ENCODE measurements at regions not wholly inside any gene's neighbourhood (a gene's known extent, or its start where the extent isn't known, plus 50 kb on each side); places are given as distances from the start of the nearest gene placed in this dataset.
"Not testable (repeated sequence)": the region's sequence is repeated elsewhere in the genome, so short reads cannot be mapped to it uniquely, and the experiment has no call there.

DNA sequence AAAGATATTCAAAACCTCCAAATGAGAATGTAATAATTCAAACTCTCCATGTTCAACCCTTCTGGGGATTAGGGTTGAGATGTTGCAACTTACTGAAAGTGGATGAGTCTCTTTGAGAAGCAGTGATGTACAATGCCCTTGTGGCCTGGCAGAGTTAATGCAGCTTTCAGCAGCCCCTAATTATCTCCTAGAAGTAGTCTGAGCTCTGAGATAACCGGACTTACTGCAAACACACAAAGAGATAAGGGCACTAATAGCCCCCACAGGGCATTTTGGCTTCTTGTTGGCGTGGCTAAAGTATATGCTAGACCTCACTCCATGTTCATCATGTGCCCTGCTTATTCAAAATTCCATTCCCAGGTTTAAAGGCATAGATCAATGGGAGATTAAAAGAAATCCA lies 404.7 kb downstream of the NEBL start:
- DNase-seq, result no peak

GRCh38 chr10:20489961-20490360 lies 407.1 kb downstream of the NEBL start:
- no peak for DNase-seq

DNA sequence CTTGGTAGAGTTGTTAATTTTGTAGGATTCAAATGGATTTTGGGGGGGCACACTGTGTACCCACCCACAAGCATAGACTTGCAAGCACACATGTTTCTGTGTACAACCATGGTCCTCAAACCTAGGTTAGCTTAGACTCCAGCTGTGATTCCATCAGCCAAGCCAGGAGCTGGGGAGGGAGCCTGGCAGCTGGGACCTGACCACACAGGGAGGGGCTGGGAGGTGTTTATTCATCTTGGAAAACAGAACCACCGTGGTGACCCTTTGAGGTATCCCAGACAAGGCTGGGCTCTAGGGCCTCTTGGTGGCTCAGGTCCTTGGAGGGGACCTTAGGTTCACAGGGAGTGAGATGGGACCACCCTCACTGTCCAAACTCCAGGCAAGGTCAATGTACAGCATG lies 410.3 kb downstream of the NEBL start:
- DNase-seq, result no peak

GRCh38 chr10:20485554-20485953 lies 411.6 kb downstream of the NEBL start:
- DNase-seq, result no peak

- no peak for DNase-seq
These were observed 416.1 kb downstream of the NEBL start for GRCh38 chr10:20481054-20481453.

DNA sequence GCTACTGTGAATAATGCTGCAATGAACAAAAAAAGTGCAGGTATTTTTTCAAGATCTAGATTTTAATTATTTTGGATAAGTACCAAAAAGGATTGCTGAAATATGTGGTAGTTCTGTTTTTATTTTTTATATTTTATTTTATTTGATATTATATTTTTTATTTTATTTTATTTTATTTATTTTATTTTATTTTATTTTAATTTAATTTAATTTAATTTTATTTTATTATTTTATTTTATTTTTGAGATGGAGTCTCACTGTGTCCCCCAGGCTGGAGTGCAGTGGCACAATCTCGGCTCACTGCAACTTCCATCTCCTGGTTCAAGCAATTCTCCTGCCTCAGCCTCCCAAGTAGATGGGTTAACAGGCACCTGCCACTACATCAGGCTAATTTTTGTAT lies 416.5 kb downstream of the NEBL start:
- DNase-seq, result not testable (repeated sequence)

DNA sequence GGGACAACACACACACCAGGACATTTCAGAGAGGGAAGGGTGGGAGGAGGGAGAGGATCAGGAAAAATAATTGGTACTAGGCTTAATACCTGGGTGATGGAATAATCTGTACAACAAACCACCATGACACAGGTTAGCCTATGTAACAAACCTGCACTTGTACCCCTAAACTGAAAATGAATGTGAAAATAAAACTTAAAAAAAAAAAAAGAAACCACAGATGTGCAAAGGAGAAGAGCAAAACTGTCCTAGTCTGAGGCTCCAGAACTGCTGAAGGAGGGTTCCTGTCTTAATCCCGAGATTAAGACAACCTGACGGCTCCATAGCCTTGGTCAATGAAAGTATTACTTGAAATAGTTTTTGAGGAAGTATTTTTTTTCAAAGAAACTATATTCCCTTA lies 423.0 kb downstream of the NEBL start:
- DNase-seq, result no peak

GRCh38 chr10:20473023-20473760 lies 423.9 kb downstream of the NEBL start:
- peak; percentile 23 to 34 for DNase-seq

DNA sequence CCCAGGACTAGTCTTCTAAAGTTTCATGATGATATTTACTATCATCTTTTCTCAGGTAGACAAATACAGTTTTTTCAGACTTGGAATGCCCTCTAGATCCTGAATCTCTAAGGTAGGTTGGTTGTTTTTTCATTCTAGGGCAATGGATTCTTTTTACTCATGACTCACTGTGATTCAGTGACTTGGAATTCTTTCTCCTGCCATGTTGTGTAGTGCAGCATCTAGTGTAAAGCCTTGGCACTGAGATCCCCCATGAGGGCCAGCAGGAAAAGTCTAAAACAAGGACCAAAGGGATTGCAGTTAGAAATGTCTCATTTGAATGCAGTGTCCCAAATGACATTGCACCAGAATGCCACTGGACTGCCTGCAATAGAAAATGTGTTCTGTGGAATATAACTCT lies 430.4 kb downstream of the NEBL start:
- DNase-seq, result no peak

- no peak for DNase-seq
These were observed 439.5 kb downstream of the NEBL start for GRCh38 chr10:20457649-20458048.

DNA sequence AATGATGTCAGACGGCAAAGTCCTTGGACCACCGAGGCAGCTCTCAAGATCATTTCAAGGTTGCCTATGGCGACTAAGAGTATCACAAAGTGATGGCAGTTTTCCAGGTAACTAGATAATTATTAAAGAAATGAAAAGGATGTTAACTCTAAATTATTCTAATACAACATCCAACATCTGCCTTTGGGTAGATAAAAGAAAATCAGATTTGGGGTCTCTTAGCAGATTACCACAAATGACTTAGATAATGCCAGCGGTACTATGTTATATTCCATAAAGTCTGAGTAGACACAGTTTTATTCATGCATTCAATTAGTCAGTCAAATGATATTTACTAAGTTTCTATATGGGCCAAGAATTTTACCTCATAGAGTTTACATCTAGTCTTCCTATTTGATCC lies 441.3 kb downstream of the NEBL start:
- DNase-seq, result no peak

- no peak for DNase-seq
These were observed 442.8 kb downstream of the NEBL start for GRCh38 chr10:20454331-20454730.

- no peak for DNase-seq
These were observed 450.4 kb downstream of the NEBL start for GRCh38 chr10:20446561-20447193.

- no peak for DNase-seq
These were observed 454.0 kb downstream of the NEBL start for GRCh38 chr10:20443094-20443493.

DNA sequence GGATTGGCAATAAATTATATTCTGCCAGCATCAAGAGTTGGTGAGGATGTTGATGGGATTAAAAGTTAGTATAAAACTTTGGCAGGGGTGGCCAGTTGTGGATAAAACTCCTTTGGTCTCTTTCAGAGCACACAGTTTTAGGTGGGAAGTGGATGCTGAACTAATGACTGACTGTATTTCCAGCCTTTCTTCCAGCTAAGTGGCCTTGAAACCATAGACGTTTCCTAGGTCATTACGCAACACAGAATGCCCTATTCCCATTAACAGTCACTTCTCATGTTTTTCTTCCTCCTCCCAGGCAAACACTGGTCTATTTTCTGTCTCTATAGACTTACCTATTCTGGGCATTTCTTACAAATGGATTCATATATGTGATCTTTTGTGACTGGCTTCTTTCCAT lies 467.4 kb downstream of the NEBL start:
- DNase-seq, result no peak

DNA sequence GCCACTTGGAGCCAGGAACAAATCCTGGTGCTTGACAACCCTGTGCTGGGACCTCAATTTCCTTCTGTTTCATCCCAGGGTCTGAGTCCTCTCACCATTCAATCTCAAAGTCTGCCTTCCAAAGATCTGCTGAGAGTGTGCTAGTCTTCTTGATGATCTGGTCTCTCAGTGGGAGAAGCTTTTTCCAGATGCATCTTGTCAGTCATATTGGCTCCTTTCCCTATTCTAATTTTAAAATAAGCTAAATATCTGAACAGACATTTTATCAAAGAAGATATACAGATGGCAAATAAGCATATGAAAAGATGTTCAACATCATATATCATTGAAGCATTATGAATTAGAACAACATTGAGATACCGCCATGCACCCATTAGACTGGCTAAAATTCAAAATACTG lies 469.3 kb downstream of the NEBL start:
- peak in 1 of 2 donors; percentile 23 for DNase-seq

DNA sequence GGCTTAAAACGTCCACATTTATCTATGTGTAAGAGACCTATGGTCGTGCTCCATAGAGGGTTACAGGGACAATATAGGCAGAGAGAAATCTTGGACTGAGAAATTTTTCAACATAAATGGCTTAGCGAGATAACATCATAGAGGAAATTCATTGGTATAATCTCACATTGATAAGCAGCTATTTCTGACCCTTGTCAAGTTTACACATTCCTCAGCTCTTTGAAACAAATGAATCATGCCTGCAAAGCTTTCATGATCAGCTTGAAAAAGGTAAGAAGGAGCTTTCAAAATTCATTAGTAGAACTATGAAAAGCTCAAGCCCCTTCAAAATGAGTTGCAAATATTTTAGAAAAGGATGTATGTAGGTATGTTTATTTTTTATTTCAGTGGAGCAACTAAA lies 478.8 kb downstream of the NEBL start:
- no peak for DNase-seq

GRCh38 chr10:20417791-20418190 lies 479.3 kb downstream of the NEBL start:
- DNase-seq, result no peak

DNA sequence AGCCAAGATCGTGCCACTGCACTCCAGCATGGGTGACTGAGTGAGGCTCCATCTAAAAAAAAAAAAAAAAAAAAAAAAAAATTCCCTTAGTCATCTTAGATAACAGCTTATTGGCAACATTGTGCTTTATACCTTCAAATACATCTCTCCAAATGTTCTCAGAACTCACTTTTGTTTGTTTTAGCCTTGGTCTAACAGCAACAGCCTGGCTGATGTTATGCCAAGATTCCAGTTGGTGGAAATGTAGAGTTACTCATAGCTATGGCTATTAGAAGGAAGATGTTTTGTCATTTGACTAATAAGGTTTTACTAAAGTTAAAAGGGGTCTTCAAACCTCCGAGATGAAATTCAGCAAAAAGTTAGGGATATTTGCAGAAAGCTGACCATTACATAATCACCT lies 481.4 kb downstream of the NEBL start:
- DNase-seq, result no peak

GRCh38 chr10:20407357-20407756 lies 489.8 kb downstream of the NEBL start:
- peak; percentile 54 to 69 for DNase-seq

DNA sequence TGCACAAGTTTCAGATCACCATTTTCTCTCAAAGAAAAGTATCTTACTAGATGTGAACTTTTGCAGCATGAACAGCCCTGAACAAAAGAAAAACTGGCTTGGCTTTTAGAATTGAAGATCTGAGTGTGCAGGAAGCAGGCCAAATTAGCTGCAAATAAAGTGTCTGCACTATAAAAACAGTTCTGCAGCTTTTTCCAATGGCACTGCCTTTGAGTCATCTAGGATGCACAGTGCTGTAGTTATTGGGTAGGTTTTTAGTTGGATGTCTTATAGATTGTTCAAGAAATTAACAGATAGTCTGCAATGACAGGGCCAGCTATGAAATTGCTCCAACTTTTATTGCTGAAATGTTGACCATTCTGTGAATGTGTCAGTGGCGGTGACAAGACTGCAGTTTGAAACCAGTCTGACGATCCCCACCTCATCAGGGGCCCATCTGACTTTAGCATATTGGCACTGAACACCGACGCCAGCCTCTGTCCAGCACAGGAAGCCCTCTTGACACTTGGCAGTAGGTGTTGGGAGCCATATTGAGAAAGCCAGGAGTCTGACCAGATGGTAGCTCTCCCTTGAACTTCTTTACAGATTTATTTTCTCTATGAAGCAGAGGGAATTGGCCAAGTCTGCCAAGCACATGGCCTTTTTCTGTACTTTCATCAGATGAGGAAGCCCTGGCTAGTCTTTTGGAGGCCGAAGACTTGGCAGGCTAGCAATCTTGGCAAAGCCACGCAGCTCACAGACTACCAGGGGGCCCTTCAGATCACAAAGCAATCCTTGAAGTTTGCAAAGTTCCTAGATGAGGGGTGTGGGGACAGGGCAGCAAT lies 490.6 kb downstream of the NEBL start:
- DNase-seq, result peak; percentile 95 to 97

DNA sequence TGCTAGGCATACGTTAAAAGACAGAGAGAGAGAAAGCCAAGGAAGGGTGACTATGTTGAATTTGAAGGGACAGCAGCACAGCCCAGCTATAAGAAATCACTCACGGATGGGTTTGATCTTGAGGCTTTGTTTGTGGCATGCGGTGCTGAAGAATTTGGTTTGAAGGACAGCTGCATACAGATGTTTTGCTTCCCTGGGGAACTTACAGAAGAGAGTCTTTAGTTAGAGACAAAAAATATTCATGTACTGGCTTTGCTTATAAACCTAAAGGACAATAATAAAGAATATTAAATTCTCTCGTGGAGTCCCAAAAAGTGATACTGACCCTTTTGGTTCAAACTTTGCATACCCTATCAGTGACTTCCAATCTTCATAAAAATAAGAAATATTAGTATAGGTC lies 491.4 kb downstream of the NEBL start:
- DNase-seq, result peak; percentile 37 to 42

GRCh38 chr10:20405050-20405449 lies 492.1 kb downstream of the NEBL start:
- DNase-seq, result no peak

All from right lung (tissue), 2 donors.